ENCODE measurements at regions not wholly inside any gene's neighbourhood (a gene's known extent, or its start where the extent isn't known, plus 50 kb on each side); places are given as distances from the start of the nearest gene placed in this dataset.

DNA sequence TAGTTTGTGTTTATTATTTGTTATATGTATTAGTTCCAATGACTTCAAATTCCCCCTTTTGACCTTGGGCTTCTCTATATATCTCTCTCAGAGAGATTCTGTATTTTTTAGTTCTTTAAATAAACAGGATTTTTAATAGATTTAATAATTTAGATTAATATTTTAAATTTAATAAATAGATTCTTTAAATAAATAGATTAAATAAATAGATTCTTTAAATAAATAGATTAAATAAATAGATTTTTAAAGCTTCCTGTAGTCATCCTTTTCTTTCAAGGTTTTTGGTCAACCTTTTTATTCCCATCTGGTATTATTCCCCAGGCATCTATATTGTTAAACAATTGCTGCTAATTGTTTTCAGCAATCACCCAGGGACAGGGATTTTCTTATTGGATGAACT, 721.9 kb upstream of the ADAMTS5 start:
- DNase-seq (ENCODE audit: low read depth, low spot score) = no peak
- Histone ChIP-seq H3K9me1 (replicated peaks; ENCODE audit: control insufficient read depth, extremely low read depth, insufficient read depth, low read length) (no peaks in the 10 kb centered on the region), H2AFZ (ENCODE audit: low read depth, low read length) (no peak overlapping the region), H3K4me2 (ENCODE audit: insufficient read depth, low read length) (no peak overlapping the region), H3K79me2 (ENCODE audit: control insufficient read depth, insufficient read depth, low read length) (no peaks in the 10 kb centered on the region), H3K4me1 (ENCODE audit: control insufficient read depth, extremely low read depth, insufficient read depth, low read length) (no peaks in the 10 kb centered on the region), H3K9ac (replicated peaks; ENCODE audit: extremely low read depth, insufficient read depth, low read length) (no peak overlapping the region), H3K4me3 (replicated peaks in 1 of 3; ENCODE audit: insufficient read depth in 1 of 3, low read depth in 1 of 3, low read length in 3 of 3) (no peak overlapping the region), H3K36me3 (ENCODE audit: control insufficient read depth in 2 of 2, extremely low read depth in 1 of 2, insufficient read depth in 2 of 2, low read length in 2 of 2) (no peaks in the 10 kb centered on the region), H3K27me3 (ENCODE audit: control insufficient read depth in 2 of 2, insufficient read depth in 2 of 2, low read length in 2 of 2) (no peaks in the 10 kb centered on the region), H4K20me1 (replicated peaks; ENCODE audit: control insufficient read depth, extremely low read depth, insufficient read depth, low read length) (no peaks in the 10 kb centered on the region), H3K27ac (ENCODE audit: insufficient read depth, low read depth, low read length) (no peak overlapping the region), H3K9me3 (replicated peaks; ENCODE audit: control insufficient read depth, insufficient read depth, low read length) (no peaks in the 10 kb centered on the region)
- POLR2A ChIA-PET = no interaction called here
- FAIRE-seq = no peak
- TF ChIP-seq POLR2A (IDR thresholded peaks at IDR 0.05; ENCODE audit: low read depth, low read length) (no peak), JUN (IDR thresholded peaks at IDR 0.05; ENCODE audit: borderline replicate concordance, insufficient read depth, insufficient read length, low read depth) (no peak), POLR2AphosphoS5 (IDR thresholded peaks at IDR 0.05; ENCODE audit: insufficient read depth, low read depth, low read length) (no peak), EZH2 (IDR thresholded peaks at IDR 0.05; ENCODE audit: borderline replicate concordance, low read depth, low read length, severe bottlenecking) (no peak)
- BruUV-seq (replicated peaks) = no TSS peak
- intact Hi-C loops (cut with micrococcal nuclease) (loop anchor here (10.0 kb wide), 1 partner anchor 94 kb away; no protein-coding TSS in a partner anchor), dilution Hi-C loops (cut with MboI; ENCODE audit: extremely low pct_ligation_motif_present, low sequenced_read_pairs) (no loop called here)
- CTCF ChIA-PET = interaction anchor here (1.9 kb wide), 1 partner anchor 12 kb away, joined by 7 read pairs; no protein-coding TSS in a partner anchor

DNA sequence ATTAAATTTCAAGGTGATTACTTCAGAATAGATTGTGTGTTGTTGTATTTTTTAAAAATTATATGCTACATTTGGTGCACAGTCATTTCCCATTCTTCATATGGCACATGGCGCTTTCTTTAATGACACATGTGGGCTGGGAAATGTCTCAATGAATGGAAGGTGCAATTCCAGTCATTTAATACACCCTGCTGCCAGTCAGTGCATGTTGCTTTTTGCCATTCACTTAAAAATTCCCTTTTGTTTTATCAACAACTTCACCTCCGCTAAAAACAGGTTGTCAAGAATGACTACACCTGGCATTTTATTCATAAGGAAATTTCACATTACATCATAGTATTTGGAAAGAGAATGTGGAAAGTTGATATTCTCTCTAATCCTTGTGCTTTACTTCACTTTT, 716.4 kb upstream of the ADAMTS5 start:
- Histone ChIP-seq H2AFZ (ENCODE audit: low read depth, low read length) (no peak overlapping the region), H3K9me1 (replicated peaks; ENCODE audit: control insufficient read depth, extremely low read depth, insufficient read depth, low read length) (no peaks in the 10 kb centered on the region), H3K36me3 (ENCODE audit: control insufficient read depth in 2 of 2, extremely low read depth in 1 of 2, insufficient read depth in 2 of 2, low read length in 2 of 2) (no peaks in the 10 kb centered on the region), H3K9me3 (replicated peaks; ENCODE audit: control insufficient read depth, insufficient read depth, low read length) (no peaks in the 10 kb centered on the region), H3K4me2 (ENCODE audit: insufficient read depth, low read length) (no peak overlapping the region), H3K79me2 (ENCODE audit: control insufficient read depth, insufficient read depth, low read length) (no peaks in the 10 kb centered on the region), H3K27ac (ENCODE audit: insufficient read depth, low read depth, low read length) (no peak overlapping the region), H4K20me1 (replicated peaks; ENCODE audit: control insufficient read depth, extremely low read depth, insufficient read depth, low read length) (no peaks in the 10 kb centered on the region), H3K9ac (replicated peaks; ENCODE audit: extremely low read depth, insufficient read depth, low read length) (no peak overlapping the region), H3K4me3 (replicated peaks in 1 of 3; ENCODE audit: insufficient read depth in 1 of 3, low read depth in 1 of 3, low read length in 3 of 3) (no peak overlapping the region), H3K4me1 (ENCODE audit: control insufficient read depth, extremely low read depth, insufficient read depth, low read length) (peaks cover 8% of the 10 kb centered on the region), H3K27me3 (ENCODE audit: control insufficient read depth in 2 of 2, insufficient read depth in 2 of 2, low read length in 2 of 2) (no peaks in the 10 kb centered on the region)
- intact Hi-C loops (cut with micrococcal nuclease) = loop anchor here (2.0 to 10.0 kb wide), 2 partner anchors 34 to 88 kb away; no protein-coding TSS in a partner anchor
- DNase-seq (ENCODE audit: low read depth, low spot score) = no peak
- dilution Hi-C loops (cut with MboI; ENCODE audit: extremely low pct_ligation_motif_present, low sequenced_read_pairs) = no loop called here
- no peak for FAIRE-seq
- POLR2A ChIA-PET = no interaction called here
- TF ChIP-seq FOS (IDR thresholded peaks at IDR 0.05; ENCODE audit: borderline replicate concordance, insufficient read depth, low read length) (no peak), POLR2AphosphoS5 (IDR thresholded peaks at IDR 0.05; ENCODE audit: insufficient read depth, low read depth, low read length) (no peak), JUN (IDR thresholded peaks at IDR 0.05; ENCODE audit: borderline replicate concordance, insufficient read depth, insufficient read length, low read depth) (no peak), GATA2 (IDR thresholded peaks at IDR 0.05; ENCODE audit: insufficient read depth, insufficient read length, low read depth, low read length) (no peak), MYC (IDR thresholded peaks at IDR 0.05; ENCODE audit: low read depth, low read length) (no peak)
- CTCF ChIA-PET = no interaction called here
- no TSS peak for BruUV-seq (replicated peaks)
